ENCODE measurements at regions not wholly inside any gene's neighbourhood (a gene's known extent, or its start where the extent isn't known, plus 50 kb on each side); places are given as distances from the start of the nearest gene placed in this dataset.

DNA sequence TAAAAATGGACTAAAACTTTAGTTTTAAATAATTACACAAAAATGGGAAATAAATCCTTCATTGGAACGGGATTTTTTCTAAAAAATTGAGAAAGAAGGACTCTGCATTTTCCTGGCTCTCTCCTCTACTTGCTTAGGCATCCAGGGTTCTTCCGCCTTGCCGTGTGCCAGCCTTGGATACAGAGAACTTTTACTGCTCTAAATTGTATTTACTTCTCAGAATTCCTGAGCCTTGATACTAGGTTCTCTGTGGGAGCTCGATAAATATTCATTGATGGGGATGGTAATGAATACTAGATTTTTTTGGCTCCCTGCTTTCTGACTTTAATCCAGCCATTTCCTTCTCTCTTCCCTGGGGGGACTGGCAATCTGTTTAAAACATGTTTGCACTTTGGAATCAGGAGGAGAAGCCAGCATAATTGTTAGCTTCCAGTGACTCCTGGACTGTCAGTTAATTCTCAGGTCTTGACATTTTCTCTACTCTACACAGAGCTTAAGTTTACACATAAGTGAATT lies 746.1 kb upstream of the LRRTM1 start:
- DNase-seq (ENCODE audit: low read depth), result no peak
- no peak for TF ChIP-seq CTCF (IDR thresholded peaks at IDR 0.05; ENCODE audit: control insufficient read depth, extremely low read depth, insufficient read depth)

GRCh38 chr2:81043681-81044080 lies 739.1 kb upstream of the LRRTM1 start:
- no peak overlapping the region for H3K4me3 ChIP-seq (ENCODE audit: low read depth, low read length)
- TF ChIP-seq CTCF (IDR thresholded peaks at IDR 0.05; ENCODE audit: control insufficient read depth, extremely low read depth, insufficient read depth), result no peak
- DNase-seq (ENCODE audit: low read depth), result no peak

More for the DNA sequence above, 746.1 kb upstream of the LRRTM1 start:
- no peak overlapping the region for H3K4me3 ChIP-seq (ENCODE audit: low read depth, low read length)

DNA sequence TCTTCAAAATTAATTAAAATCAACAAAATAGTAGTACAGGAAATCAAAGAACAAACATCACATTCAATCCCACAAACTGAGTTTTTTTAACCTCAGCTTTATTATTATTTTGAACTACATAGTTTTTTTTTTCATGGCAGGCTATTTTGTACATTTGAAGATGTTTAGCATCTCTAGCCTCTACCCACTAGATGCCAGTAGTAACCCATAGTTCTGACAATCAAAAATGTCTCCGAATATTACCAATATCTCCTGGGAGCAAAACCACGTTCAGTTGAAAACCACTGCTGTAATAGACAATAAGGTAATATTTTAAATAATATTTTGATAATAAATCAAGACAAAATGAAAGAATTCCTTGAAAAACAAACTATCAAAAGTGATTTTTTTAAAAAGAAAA lies 702.6 kb upstream of the LRRTM1 start:
- peak; percentile 21; the same call in 1 of the 2 replicates for TF ChIP-seq CTCF (IDR thresholded peaks at IDR 0.05; ENCODE audit: control insufficient read depth, extremely low read depth, insufficient read depth)
- DNase-seq (ENCODE audit: low read depth), result no peak

DNA sequence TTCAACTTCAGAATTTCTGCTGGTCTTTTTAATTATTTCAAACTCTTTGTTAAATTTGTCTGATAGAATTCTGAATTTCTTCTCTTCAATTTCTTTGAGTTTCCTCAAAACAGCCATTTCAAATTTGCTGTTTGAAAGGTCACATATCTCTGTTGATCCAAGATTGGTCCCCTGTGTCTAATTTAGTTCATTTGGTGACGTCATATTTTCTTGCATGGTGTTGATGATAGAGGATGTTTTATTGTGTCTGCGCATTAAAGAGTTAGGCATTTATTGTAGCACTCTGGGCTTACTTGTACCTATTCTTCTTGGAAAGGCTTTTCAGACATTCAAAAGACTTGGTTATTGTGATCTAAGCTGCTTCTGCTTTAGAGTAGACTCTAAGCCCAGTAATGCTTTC lies 698.4 kb upstream of the LRRTM1 start:
- no peak overlapping the region for H3K4me3 ChIP-seq (ENCODE audit: low read depth, low read length)
- no peak for TF ChIP-seq CTCF (IDR thresholded peaks at IDR 0.05; ENCODE audit: control insufficient read depth, extremely low read depth, insufficient read depth)
- no peak for DNase-seq (ENCODE audit: low read depth)

More for the DNA sequence above, 702.6 kb upstream of the LRRTM1 start:
- H3K4me3 ChIP-seq (ENCODE audit: low read depth, low read length), result no peak overlapping the region

DNA sequence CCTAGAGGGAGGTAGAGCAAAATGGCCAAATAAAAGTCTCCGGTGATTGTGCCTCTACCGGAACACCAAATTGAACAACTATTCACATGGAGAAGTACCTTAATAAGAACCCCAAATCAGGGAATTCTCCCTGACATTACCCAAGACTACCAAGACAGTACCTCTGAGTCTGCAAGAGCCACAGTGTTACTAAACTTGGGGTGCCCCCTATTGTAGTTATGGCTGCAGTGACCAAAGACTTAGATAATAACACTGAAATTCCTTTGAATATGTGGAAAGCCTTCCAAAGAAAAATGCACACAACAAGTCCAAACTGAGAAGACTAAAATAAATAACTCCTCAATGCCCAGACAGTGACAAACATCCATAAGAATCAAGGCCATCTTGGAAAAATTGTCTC lies 682.9 kb upstream of the LRRTM1 start:
- no peak for TF ChIP-seq CTCF (IDR thresholded peaks at IDR 0.05; ENCODE audit: control insufficient read depth, extremely low read depth, insufficient read depth)
- no peak overlapping the region for H3K4me3 ChIP-seq (ENCODE audit: low read depth, low read length)
- no peak for DNase-seq (ENCODE audit: low read depth)

- TF ChIP-seq CTCF (IDR thresholded peaks at IDR 0.05; ENCODE audit: control insufficient read depth, extremely low read depth, insufficient read depth), result no peak
- no peak overlapping the region for H3K4me3 ChIP-seq (ENCODE audit: low read depth, low read length)
- no peak for DNase-seq (ENCODE audit: low read depth)
These were observed 665.3 kb upstream of the LRRTM1 start for GRCh38 chr2:80969900-80970299.

DNA sequence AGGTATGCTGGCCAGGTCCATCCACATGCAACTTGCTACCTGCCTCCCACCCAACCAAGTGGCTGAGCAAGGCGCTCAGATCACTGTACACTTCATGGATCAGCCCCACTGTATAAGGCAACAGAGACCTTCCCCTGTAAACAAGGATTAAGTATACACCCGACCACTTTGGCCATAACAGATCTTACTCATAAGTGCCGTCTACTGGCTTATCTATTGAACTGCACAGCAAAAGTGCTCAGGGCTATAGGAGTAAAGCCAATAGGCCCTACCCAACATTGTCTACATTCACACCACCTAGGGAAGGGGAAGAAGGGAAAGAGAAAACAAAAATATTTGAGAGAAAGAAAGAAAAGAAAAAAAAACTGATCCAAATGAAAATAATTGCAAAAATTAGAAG lies 663.9 kb upstream of the LRRTM1 start:
- TF ChIP-seq CTCF (IDR thresholded peaks at IDR 0.05; ENCODE audit: control insufficient read depth, extremely low read depth, insufficient read depth), result no peak
- DNase-seq (ENCODE audit: low read depth), result no peak
- no peak overlapping the region for H3K4me3 ChIP-seq (ENCODE audit: low read depth, low read length)
